ENCODE measurements at regions not wholly inside any gene's neighbourhood (a gene's known extent, or its start where the extent isn't known, plus 50 kb on each side); places are given as distances from the start of the nearest gene placed in this dataset.

DNA sequence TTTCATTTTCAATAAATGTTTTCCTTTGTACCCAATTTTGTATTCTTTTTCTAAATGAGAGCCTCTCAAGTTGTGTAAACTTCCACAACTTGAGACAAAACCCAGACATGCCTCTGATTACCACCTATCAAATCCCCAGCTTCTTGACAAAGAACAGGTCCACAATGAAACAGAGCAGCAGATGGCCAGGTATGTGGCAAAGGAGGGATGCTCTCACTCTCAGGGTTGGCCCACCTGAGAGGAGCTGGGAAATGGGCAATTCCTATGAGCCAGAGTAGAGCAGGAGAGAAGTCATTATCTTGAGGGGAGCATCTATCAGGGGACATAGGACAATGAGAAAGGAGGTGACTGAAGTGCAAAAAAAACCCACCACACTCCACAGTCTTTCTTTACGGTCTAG lies 273.5 kb upstream of the FAM241A start:
- DNase-seq, result no peak
- peaks cover 0 to 3% (median 2%) of the 10 kb centered on the region in 3 donors for H3K27me3 Mint-ChIP-seq (ENCODE audit: low read depth in 3 of 3)
- no peak overlapping the region for H3K27ac Mint-ChIP-seq
- intact Hi-C loops (cut with micrococcal nuclease), result no loop called here
- Histone ChIP-seq H3K27me3 (ENCODE audit: control insufficient read depth in 2 of 2, insufficient read depth in 2 of 2, low read length in 2 of 2) (no peaks in the 10 kb centered on the region), H3K4me1 (ENCODE audit: control insufficient read depth in 1 of 2, insufficient read depth in 2 of 2, low read length in 2 of 2) (no peaks in the 10 kb centered on the region), H3K27ac (ENCODE audit: low read depth in 1 of 2, low read length in 2 of 2) (no peak overlapping the region), H2AFZ (ENCODE audit: insufficient read depth, low read depth, low read length, poor library complexity, severe bottlenecking) (no peak overlapping the region), H3K4me3 (replicated peaks in 1 of 3; ENCODE audit: low read depth in 2 of 3, low read length in 3 of 3) (no peak overlapping the region), H4K20me1 (ENCODE audit: insufficient read depth, low read length) (no peaks in the 10 kb centered on the region), H3K9ac (ENCODE audit: insufficient read depth, low read length, poor library complexity, severe bottlenecking) (no peak overlapping the region), H3K9me3 (replicated peaks in 1 of 2; ENCODE audit: control insufficient read depth in 1 of 2, insufficient read depth in 1 of 2, low read length in 2 of 2) (no peaks in the 10 kb centered on the region), H3K79me2 (ENCODE audit: insufficient read depth, low read length) (no peaks in the 10 kb centered on the region), H3K4me2 (replicated peaks; ENCODE audit: extremely low read depth, low read length, poor library complexity, severe bottlenecking) (no peak overlapping the region), H3K36me3 (replicated peaks in 1 of 2; ENCODE audit: control insufficient read depth in 1 of 2, insufficient read depth in 2 of 2, low read length in 2 of 2) (no peaks in the 10 kb centered on the region)
- no peak overlapping the region for H3K4me3 Mint-ChIP-seq
- no peaks in the 10 kb centered on the region for H3K36me3 Mint-ChIP-seq
- TF ChIP-seq CTCF (IDR thresholded peaks at IDR 0.05), result no peak
- no peaks in the 10 kb centered on the region for H3K4me1 Mint-ChIP-seq
- H3K9me3 Mint-ChIP-seq, result peaks cover 0 to 2% (median 0%) of the 10 kb centered on the region in 7 donors
- WGBS (ENCODE audit: insufficient coverage), result no CpG with 5 or more reads among the region's 1 CpG

GRCh38 chr4:111873801-111874200 lies 271.5 kb upstream of the FAM241A start:
- H3K27me3 Mint-ChIP-seq (ENCODE audit: low read depth in 3 of 3), result peaks cover 0 to 3% (median 0%) of the 10 kb centered on the region in 3 donors
- DNase-seq, result no peak
- Histone ChIP-seq H3K4me1 (ENCODE audit: control insufficient read depth in 1 of 2, insufficient read depth in 2 of 2, low read length in 2 of 2) (no peaks in the 10 kb centered on the region), H3K79me2 (ENCODE audit: insufficient read depth, low read length) (no peaks in the 10 kb centered on the region), H3K36me3 (replicated peaks in 1 of 2; ENCODE audit: control insufficient read depth in 1 of 2, insufficient read depth in 2 of 2, low read length in 2 of 2) (no peaks in the 10 kb centered on the region), H3K27me3 (ENCODE audit: control insufficient read depth in 2 of 2, insufficient read depth in 2 of 2, low read length in 2 of 2) (no peaks in the 10 kb centered on the region), H3K4me2 (replicated peaks; ENCODE audit: extremely low read depth, low read length, poor library complexity, severe bottlenecking) (no peak overlapping the region), H3K9me3 (replicated peaks in 1 of 2; ENCODE audit: control insufficient read depth in 1 of 2, insufficient read depth in 1 of 2, low read length in 2 of 2) (no peaks in the 10 kb centered on the region), H3K4me3 (replicated peaks in 1 of 3; ENCODE audit: low read depth in 2 of 3, low read length in 3 of 3) (no peak overlapping the region), H3K9ac (ENCODE audit: insufficient read depth, low read length, poor library complexity, severe bottlenecking) (no peak overlapping the region), H3K27ac (ENCODE audit: low read depth in 1 of 2, low read length in 2 of 2) (no peak overlapping the region), H4K20me1 (ENCODE audit: insufficient read depth, low read length) (no peaks in the 10 kb centered on the region), H2AFZ (ENCODE audit: insufficient read depth, low read depth, low read length, poor library complexity, severe bottlenecking) (no peak overlapping the region)
- no peaks in the 10 kb centered on the region for H3K4me1 Mint-ChIP-seq
- 86% methylated on average over 1 of the region's 4 CpGs for WGBS (ENCODE audit: insufficient coverage)
- no peaks in the 10 kb centered on the region for H3K36me3 Mint-ChIP-seq
- H3K4me3 Mint-ChIP-seq, result no peak overlapping the region
- intact Hi-C loops (cut with micrococcal nuclease), result no loop called here
- H3K27ac Mint-ChIP-seq, result no peak overlapping the region
- peaks cover 0 to 1% (median 0%) of the 10 kb centered on the region in 7 donors for H3K9me3 Mint-ChIP-seq
- no peak for TF ChIP-seq CTCF (IDR thresholded peaks at IDR 0.05)

Measured in CD14-positive monocyte (primary cell).